ENCODE measurements at regions not wholly inside any gene's neighbourhood (a gene's known extent, or its start where the extent isn't known, plus 50 kb on each side); places are given as distances from the start of the nearest gene placed in this dataset.

- no peak for DNase-seq
Observed at GRCh38 chr2:78034706-78035105, 512.5 kb upstream of the LRRTM4 start.

DNA sequence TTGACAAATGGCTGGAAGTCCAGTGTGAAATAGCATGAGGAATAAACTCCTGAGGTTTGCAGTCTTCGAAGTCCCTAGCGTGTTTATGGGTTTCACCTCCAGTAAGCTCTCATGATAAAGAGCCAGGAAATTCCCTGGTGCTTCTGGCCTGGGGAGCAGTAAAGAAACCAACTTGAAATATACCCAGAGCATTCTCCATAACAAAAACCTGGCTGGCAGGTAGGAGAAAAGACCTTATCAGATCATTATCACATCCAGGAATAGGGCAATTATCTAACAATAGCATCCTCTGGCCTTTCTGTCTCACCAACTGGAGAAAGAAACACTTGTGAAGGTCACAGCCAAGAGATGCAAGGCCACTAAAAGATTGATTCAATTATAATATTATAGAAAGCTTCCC is 513.6 kb upstream of the LRRTM4 start:
- DNase-seq = no peak

GRCh38 chr2:78051480-78051879 is 529.3 kb upstream of the LRRTM4 start:
- DNase-seq = no peak

- no peak for DNase-seq
Observed at GRCh38 chr2:78056976-78057375, 534.8 kb upstream of the LRRTM4 start.

GRCh38 chr2:78061301-78061700 is 539.1 kb upstream of the LRRTM4 start:
- DNase-seq = no peak

DNA sequence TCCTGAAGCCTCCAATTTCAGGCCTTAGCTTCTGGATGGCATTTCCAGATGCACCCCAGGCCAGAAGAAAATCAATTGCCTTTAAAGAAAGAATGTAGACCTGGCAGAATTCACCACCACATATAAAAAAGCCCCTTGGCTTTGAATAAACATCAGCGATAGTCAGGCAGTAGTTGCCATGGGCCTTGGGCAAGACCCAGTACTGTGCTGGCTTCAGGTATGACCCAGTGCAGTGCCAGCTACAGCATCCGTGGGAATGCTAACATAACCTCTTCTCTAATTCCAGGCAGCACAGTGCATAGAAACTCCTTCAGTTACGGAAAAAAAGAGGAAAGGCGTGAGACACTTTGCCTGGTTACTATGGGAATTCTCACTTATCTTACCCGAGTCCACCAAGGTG is 539.6 kb upstream of the LRRTM4 start:
- no peak for DNase-seq

DNA sequence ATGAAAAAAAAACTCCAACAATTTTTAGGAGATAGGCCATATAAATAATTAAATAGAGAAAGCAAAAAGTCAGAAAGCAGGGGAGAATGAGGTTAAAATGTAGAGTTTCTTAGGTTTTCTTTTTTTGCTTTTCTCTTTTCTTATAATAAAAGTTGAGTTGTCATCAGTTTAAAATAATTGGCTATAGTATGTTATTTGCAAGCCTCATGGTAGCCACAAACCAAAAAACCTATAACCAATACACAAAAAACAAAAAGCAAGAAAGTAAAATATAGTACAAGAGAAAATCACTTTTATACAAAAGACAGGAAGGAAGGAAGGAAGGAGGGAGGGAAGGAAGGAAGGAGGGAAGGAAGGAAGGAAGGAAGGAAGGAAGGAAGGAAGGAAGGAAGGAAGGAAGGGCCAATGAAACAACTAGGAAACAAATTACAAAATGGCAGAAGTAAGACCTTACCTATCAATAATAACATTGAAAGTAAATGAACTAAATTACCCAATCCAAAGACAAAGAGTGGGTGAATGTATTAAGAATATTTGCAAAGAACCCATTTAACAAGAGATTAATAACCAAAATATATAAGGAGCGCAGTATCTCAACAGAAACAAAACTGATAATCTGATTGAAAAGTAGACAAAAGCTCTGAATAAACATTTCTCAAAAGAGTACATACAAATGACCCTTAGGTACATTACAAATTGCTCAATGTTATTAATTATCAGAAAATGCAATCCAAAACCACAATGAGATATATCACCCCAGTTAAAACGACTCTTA is 541.3 kb upstream of the LRRTM4 start:
- DNase-seq = no peak

DNA sequence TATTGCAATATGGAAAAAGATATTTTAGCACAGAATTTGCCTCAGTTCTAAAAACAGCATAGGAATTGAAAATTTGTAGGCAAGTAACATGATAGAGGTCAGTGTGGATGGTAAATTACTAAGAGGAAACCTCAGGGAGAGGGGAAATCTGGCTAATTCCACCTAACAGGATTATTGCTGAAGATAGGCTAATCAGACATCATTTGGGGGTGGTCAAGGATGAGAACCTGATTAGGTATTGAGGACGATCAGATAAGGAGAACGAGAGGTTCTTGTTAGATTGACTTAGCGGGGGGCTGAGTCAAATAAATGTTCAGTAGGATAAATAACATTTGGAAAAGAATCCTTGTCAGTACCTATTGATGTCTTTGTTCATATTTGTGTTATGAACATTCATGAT is 543.2 kb upstream of the LRRTM4 start:
- no peak for DNase-seq

DNA sequence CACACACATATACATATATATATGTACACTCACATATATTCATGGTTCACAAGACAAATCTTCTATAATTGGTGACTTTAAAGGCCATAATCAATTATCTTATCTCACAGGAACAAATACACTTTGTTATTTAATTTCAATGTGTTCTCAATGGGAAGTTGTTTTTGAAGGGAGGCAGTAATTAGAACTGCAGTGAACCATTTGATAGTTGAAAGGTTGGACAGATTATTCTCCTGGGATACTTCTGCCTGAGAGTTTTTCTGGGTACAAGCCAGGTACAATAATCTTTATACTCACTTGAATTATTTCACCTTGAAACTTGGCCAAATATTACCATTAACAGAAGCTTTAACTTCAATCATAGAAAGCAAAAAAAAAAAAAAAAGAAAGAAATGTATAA is 546.6 kb upstream of the LRRTM4 start:
- no peak for DNase-seq

DNA sequence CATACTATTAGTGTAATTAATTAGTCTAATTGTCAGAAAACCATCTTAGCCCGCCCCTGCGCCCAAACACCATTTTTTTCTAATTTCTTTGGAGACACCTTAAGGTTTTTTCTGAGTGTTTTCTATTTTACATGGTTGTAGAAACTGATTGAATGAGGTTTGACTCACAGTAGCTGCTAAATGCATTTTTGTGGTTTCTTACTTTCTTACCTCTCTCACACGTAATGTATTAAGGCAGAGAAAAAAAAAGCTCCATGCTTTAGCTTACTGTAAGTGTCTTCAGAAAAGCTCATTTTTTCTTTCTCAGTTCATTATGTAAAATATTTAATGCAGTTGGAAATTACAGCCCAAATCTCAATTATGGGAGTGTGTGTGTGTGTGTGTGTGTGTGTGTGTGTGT is 548.5 kb upstream of the LRRTM4 start:
- no peak for DNase-seq

- no peak for DNase-seq
Observed at GRCh38 chr2:78077633-78078032, 555.5 kb upstream of the LRRTM4 start.

GRCh38 chr2:78082555-78082954 is 560.4 kb upstream of the LRRTM4 start:
- DNase-seq = no peak

DNA sequence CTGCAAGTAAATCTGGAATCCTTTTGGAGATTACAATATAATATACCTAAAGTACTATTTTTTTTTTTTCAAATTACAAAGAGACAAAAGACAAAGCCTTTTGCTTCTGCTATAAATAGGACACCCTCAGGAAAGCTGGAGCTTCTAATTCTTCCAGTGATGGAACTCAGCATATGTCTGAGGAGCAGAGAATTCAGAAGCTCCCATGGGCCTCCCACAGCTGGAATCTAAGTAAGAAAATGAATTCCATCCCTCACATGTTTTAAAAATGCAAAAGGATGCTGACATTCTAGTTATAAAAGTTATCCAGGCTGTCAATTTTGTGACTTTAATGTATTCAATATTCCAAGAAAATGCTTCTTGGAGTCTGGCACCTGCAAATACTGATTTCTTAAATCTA is 571.3 kb upstream of the LRRTM4 start:
- DNase-seq = no peak

- DNase-seq = no peak
Observed at GRCh38 chr2:78109272-78109671, 587.1 kb upstream of the LRRTM4 start.

DNA sequence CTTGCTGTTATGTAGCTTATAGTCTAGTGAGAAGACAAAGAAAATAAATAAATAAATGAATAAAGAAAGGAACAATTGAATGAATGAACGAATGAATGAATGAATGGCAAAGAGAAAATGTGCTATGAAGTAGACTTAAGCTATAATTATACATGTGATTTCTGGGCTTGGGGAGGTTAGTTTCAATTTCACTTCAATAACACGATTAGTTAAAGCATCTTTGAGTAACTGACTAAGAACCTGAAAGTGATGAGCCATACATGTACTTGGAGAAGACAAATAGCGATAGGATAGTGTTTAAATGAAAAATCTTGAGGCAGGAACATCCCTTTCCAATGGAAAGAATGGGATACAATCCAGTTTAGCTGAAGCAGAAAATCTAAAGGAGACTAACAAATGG is 593.1 kb upstream of the LRRTM4 start:
- DNase-seq = no peak

DNA sequence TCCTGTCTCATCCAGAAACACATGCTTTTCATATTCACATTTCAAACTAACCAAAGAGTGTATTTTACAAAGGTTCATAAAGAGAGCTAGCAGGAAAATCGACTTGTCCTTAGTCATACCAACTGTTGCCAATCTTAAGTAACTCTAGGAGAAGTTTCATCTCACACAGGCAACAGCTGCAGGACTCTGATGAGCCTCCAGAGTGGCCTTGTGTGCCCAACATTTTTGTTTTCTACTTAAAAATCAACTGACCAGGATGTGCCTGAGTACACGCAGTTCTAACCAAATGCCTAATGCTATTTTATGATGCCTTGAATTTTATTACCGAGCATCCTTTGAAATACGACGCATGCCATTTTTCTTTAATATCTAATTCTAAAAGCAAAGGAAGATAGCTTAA is 595.9 kb upstream of the LRRTM4 start:
- DNase-seq = no peak

- DNase-seq = no peak
Observed at GRCh38 chr2:78120275-78120674, 598.1 kb upstream of the LRRTM4 start.

DNA sequence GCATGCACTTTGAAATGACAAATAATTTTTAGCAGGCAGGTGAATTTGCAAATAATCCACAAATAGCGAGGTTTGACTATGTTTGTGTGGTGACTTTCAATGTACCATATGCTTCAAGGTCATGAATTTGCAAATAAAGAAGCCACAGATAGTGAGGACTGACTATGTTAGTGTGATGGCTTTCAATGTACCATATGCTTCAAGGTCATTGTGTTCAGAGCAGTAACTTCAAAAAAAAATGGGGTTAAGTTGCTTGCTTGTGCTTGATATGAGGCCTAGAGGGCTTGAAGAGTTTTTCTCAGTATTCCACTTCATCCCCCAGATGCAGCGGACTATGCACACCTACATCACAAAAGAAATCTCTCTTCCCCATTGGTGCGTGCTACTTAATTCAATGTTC is 602.9 kb upstream of the LRRTM4 start:
- DNase-seq = no peak

DNA sequence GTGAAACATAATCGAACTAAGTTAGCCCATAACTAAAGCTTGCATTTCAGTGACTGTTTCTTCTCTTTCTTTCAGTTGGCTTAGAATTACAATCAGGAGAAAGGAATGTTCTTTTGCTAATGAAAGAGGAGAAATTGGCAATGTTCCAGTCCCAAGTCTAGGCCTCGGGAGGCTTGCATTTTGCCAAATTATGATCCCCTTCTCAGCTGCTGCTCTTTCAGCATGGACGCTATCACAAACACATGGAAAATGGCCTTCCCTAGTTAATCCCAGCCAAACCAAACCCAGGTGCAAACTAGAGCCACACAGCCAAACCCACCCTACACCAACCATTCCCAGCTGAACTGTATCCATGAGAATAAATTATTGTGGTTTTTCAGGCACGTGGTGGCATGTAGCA is 605.2 kb upstream of the LRRTM4 start:
- no peak for DNase-seq

- no peak for DNase-seq
Observed at GRCh38 chr2:78132391-78133370, 610.5 kb upstream of the LRRTM4 start.

GRCh38 chr2:78145395-78145996 is 623.3 kb upstream of the LRRTM4 start:
- DNase-seq = no peak

DNA sequence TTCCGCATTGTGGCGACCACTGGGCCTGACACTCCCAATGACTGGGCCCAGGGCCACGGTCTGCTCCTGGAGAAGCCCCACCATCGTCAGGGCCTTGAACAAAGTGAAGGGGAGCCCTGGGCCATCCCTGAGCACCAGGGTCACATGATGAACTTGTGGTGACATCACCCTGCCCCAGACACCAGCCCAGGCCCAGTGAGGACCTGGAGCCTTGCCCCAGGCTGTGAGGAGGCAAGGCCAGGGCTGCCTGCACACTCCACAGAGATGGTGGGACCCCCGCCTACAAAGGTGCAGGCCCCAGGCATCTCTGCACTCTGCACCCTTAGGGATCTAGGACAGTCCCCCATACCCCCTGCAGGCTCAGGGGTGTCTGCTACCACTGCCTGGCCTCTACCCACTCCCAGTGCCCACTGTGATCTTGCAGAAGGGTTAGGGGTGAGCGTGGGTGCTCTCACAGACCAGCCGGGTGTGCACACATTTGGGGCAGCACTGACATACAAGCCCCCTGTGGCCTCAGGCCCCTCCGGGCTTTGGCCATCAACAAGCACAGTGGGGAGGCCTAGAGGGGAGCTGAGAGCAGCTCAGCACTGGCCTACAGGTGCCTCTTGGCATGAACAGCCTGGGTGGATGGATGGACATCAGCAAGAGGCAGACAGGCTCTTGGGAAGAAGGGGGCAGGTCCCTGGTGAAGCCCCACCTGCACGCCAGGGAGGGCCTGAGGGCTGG is 624.0 kb upstream of the LRRTM4 start:
- DNase-seq = no peak

GRCh38 chr2:78147466-78147865 is 625.3 kb upstream of the LRRTM4 start:
- no peak for DNase-seq

Data from Kasumi-1 (cell line).